ENCODE measurements at regions not wholly inside any gene's neighbourhood (a gene's known extent, or its start where the extent isn't known, plus 50 kb on each side); places are given as distances from the start of the nearest gene placed in this dataset.

DNA sequence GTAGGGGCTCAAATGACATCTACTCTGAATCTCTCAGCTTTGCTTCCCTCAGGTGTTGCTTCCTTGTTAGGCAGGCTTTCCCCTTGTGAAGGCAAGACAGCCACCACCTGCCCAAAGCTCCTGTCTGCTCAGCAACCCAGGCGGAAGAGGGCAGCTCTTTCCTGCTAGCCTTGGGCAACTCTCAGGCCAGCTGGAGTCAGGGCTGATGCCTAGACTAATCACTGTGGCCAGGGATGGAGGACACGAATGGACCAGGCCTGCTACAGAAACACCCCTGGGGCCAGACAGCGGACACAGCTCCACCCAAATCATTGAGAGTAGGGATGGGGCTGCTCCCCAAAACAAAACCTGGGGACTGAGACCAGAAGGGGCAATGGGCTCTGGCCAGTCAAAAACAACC lies 138.0 kb downstream of the MTX3 start:
- TF ChIP-seq RAD21 (IDR thresholded peaks at IDR 0.05), result no peak
- TF ChIP-seq, protein P1, sequence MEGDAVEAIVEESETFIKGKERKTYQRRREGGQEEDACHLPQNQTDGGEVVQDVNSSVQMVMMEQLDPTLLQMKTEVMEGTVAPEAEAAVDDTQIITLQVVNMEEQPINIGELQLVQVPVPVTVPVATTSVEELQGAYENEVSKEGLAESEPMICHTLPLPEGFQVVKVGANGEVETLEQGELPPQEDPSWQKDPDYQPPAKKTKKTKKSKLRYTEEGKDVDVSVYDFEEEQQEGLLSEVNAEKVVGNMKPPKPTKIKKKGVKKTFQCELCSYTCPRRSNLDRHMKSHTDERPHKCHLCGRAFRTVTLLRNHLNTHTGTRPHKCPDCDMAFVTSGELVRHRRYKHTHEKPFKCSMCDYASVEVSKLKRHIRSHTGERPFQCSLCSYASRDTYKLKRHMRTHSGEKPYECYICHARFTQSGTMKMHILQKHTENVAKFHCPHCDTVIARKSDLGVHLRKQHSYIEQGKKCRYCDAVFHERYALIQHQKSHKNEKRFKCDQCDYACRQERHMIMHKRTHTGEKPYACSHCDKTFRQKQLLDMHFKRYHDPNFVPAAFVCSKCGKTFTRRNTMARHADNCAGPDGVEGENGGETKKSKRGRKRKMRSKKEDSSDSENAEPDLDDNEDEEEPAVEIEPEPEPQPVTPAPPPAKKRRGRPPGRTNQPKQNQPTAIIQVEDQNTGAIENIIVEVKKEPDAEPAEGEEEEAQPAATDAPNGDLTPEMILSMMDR (IDR thresholded peaks at IDR 0.05; ENCODE audit: low read depth, low read length, missing input control), result no peak
- TF ChIP-seq, protein P2, sequence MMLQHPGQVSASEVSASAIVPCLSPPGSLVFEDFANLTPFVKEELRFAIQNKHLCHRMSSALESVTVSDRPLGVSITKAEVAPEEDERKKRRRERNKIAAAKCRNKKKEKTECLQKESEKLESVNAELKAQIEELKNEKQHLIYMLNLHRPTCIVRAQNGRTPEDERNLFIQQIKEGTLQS (IDR thresholded peaks at IDR 0.05), result no peak

Measured in liver (tissue), 3 donors.